SHP77 treated with DMSO at 0.1 percent for 48 hours (cell line): ENCODE measurements at regions not wholly inside any gene's neighbourhood (a gene's known extent, or its start where the extent isn't known, plus 50 kb on each side); places are given as distances from the start of the nearest gene placed in this dataset.
"Not testable (repeated sequence)": the region's sequence is repeated elsewhere in the genome, so short reads cannot be mapped to it uniquely, and the experiment has no call there.

ENCODE experiments used
- DNase-seq: peaks from one replicate; lab custom pipeline; 2025; lab: John Stamatoyannopoulos, UW

DNA sequence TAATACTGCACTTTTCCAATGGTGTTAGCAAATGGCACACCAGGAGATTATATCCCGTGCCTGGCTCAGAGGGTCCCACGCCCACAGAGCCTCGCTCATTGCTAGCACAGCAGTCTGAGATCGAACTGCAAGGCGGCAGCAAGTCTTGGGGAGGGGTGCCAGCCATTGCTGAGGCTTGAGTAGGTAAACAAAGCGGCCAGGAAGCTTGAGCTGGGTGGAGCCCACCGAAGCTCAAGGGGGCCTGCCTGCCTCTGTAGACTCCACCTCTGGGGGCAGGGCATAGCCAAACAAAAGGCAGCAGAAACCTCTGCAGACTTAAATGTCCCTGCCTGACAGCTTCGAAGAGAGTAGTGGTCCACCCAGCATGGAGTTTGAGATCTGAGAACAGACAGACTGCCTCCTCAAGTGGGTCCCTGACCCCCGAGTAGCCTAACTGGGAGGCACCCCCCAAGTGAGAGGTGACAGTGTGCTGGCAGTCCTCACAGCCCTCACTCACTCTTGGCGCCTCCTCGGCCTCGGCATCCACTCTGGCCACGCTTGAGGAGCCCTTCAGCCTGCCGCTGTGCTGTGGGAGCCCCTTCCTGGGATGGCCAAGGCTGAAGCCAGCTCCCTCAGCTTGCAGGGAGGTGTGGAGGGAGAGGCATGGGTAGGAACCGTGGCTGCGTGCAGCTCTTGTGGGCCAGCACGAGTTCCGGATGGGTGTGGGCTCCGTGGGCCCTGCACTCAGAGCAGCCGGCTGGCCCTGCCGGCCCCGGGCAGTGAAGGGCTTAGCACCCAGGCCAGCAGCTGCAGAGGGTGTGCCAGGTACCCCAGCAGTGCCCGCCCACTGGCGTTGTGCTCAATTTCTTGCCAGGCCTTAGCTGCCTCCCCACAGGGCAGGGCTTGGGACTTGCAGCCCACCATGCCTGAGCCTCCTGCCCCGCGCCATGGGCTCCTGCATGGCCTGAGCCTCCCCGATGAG, 188.0 kb downstream of the MMUT start:
- DNase-seq, result not testable (repeated sequence)

DNA sequence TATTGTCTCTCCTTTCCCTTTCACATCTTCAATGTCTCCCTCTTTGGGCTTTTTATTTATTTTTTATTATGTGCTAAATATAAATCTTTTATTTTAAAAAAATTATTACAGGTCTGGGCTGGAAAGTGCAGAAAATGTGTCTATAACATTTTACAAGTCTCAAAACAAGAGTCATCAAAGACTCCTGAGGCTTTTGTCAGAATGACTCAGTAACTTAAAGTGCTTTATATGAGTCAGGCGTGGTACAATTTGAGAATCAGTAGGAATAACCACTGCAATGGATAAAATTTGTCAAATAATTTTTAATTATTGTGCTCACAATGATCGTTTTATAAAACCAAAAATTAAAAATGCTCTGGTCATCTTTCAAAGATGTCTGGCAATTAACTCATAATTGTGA, 193.9 kb downstream of the MMUT start:
- DNase-seq, result no peak

DNA sequence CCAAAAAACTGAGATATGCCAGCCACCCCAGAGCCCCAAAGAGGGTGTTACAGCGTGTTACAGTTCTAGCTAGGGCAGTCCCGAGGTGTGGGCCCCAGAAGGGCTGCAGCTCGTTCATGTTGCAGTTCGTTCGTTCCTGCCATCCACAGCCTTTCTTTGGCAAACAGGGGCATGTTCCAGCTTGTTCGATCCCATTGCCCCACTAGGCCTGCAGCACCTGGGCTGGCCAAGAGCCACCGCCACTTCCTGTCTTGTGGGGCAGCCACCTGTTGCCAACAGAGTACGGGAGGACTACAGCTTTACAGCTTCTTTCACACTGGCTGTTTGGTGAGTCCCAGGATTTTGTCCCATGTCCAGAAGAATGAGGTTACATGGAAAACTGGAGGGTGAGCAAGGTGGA, 198.1 kb downstream of the MMUT start:
- no peak for DNase-seq

DNA sequence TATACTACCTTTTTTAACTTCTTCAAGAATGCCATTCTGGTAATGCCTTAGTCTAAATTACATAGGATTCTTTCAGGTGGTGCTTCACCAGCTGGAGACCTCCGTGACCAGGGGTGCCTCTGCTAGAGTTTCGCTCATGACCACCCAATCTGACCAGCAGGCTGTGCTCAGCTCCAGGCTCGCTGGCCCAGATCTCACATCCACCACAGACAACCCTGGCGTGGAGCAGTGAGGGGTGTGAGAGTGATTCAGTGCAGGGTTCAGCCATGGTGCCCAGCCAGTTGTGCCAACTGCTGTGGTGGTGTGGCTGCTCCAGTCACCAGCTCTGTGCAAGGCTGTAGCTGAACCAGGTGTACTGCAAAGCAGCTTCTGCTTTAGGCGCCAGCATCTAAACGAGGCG, 198.6 kb downstream of the MMUT start:
- DNase-seq, result no peak

DNA sequence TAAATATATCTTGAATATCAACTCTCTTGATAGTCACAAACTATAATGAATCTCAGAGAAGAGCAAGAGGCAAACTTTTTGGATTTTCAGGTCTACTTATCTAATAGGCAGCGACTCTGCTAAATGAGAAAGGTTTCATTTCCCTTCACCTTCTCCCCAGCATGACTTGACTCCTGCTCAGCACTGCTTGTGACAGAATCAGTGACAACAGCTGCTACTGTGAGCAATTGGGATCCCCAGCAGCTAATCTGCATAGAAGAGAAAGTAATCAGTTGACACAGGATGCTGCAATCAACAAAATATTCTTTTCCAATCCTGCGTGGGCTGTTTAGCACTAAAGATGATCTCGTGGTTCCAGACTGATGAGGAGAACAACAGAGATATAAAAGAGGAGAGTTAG, 205.5 kb downstream of the MMUT start:
- DNase-seq, result no peak

DNA sequence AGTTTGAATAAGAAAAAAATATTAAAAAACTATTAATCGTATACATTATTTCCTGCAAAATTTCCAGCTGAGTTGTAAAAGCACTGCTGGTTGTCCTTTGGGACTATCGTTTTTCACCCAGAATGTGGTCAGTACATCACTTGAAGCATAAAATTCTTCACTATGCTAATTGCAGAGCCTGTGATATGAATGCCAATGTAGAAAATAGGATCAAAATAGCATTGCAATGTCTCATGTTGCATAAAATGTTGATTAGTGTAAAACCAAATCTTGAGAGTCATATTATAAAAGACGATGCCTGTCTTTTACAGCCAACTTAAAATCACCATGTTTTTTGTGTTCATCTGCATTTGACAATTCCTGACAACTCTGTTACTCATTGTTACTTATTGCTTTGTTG, 207.7 kb downstream of the MMUT start:
- no peak for DNase-seq

DNA sequence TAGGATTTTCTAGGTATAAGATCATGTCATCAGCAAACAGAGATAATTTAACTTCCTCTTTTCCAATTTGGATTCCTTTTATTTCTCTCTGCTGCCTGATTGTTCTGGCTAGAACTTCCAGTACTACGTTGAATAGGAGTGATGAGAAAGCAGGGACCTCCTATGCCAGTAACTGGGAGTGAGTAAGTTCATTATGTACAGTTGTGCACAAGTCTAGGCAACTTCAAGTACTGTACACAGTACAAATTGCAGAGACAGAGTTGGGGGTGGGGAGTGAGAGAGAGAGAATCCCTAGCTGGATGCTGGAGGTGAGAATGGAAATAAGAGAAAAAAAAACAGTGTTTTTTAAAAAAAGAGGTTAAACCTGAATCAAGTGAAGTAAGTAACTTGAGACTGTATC, 210.2 kb downstream of the MMUT start:
- DNase-seq, result no peak

DNA sequence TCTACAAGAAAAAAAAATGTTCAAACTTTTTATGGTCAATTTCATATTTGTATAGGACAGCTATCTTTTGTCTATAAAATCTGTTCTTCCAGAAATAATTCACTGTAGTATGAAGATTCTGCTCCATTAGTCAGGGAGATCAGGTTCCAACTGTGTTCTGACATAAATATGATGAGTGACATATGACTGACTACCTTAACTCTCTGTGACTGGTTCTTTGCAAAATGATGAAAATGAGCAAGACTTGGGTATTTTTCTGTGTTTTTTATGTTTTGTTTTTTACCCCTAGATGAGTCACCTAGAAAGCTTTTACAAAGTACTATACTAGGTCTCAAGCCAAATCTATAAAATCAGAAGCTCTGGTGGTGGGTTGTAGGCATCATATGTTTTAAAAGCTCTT, 229.6 kb downstream of the MMUT start:
- DNase-seq, result no peak

DNA sequence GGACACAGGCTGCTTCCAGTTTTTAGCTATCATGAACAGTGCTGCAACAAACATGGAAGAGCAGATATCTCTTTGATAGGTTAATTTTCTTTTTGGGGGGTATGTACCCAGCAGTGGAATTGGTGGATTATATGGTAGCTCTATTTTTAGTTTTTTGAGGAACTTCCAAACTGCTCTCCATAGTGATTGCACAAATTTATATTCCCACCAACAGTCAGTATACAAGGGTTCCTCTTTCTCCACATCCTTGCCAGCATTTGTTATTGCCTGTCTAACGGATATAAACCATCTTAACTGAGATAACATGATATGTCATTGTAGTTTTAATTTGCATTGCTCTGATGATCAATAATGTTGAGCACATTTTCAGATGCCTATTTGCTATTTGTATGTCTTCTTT, 237.6 kb downstream of the MMUT start:
- no peak for DNase-seq

DNA sequence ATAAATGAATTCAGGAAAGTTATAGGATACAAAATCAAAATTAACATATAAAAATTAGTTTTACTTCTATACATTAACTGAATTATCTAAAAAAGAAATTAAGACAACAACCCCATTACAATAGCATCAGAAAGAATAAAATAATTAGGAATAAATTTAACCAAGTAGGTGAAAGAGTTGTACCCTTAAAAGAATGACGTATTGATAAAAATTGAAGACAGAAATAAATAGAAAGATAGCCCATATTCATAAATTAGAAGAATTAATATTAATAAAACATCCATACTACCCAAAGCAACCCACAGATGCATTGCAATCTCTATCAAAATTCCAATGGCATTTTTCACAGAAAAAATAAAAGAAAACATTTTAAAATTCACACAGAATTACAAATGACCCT, 242.8 kb downstream of the MMUT start:
- no peak for DNase-seq

DNA sequence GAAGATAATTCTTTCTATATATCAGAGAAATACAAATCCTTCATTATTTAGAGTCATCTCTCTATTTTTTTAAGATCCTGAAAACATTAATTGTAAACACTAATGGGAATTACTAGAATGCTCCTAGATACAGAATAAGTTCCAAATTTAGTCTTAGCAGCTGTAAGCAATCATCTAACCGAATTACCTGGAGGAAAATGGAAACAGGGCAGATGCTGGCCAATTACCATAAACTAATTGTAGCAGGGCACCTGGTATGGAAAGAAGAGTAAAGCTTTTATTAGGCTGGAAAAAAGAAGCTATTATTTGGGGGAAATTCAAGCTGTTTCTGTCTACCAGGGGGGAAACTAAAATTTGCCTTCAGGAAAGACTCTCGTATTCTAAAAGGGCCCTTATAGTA, 257.5 kb downstream of the MMUT start:
- no peak for DNase-seq

DNA sequence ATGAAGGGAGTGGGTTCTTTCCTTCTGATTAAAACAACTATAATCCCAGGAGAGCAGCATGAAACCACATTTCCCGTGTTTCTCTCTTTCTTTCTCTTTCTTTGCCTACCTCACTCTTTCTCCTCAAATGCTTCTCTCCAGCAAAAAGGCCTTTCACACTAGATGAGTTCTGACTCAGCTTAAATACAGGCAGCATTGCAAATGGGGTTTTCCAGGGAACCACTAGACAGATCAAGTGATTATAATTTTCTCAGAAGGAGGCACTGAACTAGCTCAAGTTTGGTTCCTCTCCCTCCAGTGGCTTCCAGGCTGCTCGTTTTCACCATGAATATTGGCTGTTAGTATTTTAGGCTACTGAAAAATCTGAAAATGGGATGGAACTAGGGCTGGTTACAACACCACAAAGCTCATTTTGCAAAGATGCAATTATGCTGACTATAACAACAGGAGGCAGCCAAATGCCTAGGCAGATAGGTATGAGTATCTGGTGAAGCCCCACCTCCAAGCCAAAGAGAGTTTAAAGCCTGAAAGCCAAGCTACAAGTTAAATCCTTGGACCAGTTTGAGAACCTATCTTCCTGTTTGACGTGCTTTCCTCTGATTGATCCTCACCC, 260.0 kb downstream of the MMUT start:
- no peak for DNase-seq

DNA sequence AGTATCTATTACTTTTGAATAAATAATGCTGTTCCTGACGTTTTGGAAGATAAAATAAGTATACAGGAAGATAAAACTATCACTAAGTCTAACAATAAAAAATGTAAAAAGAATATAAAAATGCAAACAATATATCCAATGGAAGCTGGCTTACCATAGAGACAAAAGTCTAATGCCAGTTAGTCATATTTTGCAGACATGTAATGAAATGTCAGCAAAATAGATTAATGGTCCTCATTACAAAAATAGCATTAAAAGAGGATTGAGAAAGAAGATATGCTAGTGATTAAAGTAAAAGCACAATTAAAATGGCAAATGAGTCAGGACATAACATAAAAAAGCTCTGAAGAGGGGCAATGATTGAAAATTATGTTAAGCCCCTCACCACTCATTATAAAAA, 265.0 kb downstream of the MMUT start:
- no peak for DNase-seq

DNA sequence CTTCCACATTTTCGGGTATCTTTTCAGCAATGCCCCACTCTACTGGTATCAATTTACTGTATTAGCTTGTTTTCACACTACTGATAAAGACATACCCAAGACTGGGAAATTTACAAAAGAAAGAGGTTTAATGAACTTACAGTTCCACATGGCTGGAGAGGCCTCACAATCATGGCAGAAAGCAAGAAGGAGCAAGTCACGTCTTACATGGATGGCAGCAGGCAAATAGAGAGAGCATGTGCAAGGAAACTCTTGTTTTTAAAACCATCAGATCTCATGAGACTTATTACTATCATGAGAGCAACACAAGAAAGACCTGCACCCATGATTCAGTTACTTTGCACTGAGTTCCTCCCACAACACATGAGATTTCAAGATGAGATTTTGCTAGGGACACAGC, 300.7 kb downstream of the MMUT start:
- DNase-seq, result not testable (repeated sequence)

DNA sequence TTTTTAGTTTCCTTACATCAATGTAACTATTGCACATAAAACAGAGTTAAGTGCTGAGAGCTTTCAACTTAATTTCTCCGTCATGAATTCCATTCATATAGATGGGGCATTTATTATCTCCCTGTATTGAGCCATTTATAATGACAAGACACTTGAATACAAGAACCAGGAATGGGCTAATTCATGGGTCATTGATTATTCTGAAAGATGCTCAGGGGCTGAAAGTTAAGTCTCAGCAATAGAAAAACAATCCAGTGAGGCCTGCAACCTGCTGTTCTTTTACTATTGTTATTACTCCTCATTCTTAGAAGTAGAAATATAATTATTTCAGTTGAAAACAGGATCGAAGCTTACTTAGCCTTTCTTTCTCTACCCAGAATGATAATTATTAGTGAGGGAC, 307.7 kb downstream of the MMUT start:
- DNase-seq, result no peak

DNA sequence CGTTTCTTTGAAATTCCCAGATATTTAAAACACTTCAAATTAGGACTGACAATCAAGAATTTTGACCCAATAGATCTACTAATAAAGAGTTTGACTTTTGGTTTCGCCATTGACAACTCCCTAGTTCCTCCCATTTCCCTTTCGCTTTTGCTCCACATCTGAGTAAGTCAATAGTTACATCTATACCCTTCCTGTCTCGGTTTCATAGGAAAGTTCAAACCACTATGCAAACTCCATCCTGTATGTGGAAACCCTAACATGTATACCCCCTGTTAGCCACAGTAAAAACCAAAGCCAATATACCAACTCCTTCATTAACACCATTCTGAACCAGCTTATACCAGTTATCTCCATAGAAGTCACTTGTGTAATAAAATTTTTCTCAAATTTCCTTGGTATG, 311.1 kb downstream of the MMUT start:
- DNase-seq, result no peak

DNA sequence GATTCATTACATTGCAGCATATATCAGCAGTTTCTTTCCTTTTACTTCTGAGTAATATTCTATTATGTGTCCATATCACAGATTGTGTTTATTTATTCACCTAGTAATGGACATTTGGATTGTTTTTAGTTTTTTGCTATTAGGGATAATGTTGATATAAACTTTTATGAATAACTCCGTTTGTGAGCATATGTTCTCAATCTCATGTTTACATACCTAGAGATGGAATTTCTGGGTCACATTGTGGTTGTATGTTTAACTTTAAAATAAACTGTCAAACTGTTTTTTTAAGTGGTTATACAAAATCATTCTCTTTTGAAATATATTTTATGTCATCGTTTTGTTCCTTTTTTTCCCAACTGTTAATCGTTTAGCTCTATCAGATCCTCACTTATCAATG, 311.6 kb downstream of the MMUT start:
- no peak for DNase-seq

DNA sequence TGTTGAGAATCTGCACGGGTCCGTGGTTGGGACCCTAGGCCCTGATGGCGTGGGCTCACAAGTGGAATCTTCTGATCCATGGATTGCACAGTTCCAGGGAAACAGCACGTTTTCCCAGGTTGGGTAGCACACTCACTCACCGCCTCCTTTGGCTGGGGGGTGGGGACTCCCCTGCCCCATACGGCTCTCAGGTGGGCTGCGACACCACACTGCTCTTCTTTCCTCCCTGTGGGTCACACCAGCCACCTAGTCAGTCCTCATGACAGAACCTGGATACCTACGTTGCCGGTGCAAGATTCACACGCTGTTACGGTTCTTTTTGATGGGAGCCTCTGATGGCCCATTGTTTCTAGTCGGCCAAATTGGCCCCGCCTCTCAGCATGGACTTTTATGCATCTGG, 312.0 kb downstream of the MMUT start:
- DNase-seq, result no peak

DNA sequence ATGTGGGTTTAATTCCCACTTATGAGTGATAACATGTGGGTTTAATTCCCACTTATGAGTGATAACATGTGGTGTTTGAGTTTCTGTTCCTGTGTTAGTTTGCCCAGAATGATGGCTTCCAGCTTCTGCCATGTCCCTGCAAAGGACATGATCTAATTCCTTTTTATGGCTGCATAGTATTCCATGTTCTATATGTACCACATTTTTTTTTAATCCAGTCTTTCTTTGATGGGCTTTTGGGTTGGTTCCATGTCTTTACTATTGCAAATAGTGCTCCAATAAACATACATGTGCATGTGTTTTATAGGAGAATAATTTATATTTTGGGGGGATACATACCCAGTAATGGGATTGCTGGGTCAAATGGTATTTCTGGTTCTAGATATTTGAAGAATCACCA, 317.8 kb downstream of the MMUT start:
- no peak for DNase-seq

DNA sequence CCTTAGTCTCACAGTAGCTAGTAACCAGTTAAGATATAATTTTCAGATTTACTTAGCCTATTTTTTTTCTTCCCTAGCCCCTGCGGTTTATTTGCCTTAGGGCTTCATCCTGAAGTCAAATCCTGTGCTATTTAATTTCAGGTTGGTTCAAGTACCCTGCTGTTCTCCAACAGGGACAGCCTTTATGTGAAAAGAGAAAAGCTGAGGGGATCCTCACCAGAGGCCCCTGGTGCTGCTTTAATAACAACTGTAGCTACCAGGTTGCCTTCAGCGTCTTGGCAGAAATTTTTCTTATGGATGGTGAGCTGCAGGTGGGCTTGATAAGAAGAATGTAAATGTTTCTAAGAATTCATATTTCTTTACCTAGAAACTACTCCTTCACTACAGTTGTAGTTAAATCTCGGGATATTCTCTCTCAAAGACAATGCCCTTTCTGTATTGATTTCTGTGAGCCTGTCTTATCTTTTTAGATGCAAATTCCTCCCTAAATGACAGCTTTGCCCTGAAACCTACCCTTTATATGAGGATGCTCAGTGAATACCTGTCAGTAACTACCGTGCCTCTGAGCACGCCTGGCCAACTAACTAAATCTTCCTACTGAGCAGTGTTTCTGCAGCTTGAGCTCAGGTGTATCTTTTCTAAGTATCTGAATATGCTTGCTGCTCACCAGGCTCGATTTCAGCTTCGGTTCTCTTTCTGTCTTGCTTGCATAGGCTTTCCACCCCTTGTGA, 320.5 kb downstream of the MMUT start:
- DNase-seq, result no peak

DNA sequence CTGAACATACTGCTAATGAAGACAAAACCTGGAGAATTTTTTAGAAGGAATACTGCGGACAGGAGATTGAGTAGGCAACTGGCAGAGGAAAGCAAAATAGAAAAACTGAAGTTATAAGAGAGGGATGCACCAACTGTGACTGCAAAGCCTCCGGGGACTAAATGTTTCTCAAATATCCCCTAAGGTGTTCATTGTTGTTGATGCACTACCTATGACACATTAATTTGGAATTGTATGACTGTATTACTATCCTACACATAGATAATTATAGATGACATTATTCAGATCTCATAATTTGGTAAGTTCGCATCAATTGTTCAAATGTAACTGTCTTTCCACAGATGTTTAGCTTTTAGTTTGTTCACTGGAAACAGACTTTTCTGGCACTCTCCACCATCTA, 341.1 kb downstream of the MMUT start:
- DNase-seq, result no peak

DNA sequence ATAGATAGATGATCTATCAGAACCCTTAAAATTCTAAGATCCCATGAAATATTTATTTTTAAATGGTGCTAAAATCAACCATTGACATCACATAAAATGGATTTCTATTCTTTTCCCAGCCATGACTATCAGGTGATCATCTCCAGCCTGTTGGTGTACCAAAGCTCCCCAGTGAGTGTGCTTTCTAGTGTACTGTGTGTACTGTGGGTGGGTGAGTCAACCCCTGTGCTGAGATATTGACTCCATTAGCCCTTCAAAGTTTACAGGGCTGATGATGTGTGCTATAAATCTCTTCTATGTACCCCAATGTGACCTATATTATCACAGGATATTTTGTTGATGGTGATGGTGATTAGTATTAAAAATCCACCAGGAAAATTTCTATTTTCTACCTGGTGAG, 344.6 kb downstream of the MMUT start:
- DNase-seq, result no peak

DNA sequence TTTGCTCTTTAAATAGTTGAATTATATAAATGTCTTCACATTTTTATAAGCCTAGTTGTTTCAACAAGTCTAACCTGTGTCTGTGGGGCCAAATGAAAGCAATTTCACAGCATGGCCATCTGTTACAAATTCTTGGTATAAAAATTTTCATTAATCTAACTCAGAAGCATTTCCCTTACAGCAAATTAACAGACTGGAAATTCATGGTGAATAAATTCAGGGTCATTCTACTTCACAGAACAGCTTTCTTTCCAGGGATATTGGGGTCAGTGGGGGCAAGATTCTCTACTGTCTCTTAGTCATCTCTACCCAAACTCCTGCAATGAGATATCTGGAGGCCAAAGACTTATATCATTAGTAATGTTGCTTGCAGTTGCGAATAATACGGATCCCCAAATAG, 352.1 kb downstream of the MMUT start:
- DNase-seq, result no peak
